GM12891 (cell line): ENCODE measurements at regions not wholly inside any gene's neighbourhood (a gene's known extent, or its start where the extent isn't known, plus 50 kb on each side); places are given as distances from the start of the nearest gene placed in this dataset.

Source experiments
- POLR2A ChIP-seq: IDR thresholded peaks from 2 replicates; pipeline ENCODE4 v1.6.1; 2011; ENCODE audit warnings: low read depth, low read length, control low read depth
- POLR2AphosphoS5 ChIP-seq: IDR thresholded peaks from 2 replicates; pipeline ENCODE4 v1.6.1; 2011; ENCODE audit warnings: low read depth, low read length, control low read depth
- SPI1 ChIP-seq: IDR thresholded peaks from 2 replicates; pipeline ENCODE4 v1.6.1; 2011; ENCODE audit warnings: low read depth, low read length, control low read depth

GRCh38 chr2:91748902-91749301 is 3057.4 kb downstream of the RPIA start:
- TF ChIP-seq POLR2A (no peak), SPI1 (no peak), POLR2AphosphoS5 (no peak)
